ENCODE measurements at regions not wholly inside any gene's neighbourhood (a gene's known extent, or its start where the extent isn't known, plus 50 kb on each side); places are given as distances from the start of the nearest gene placed in this dataset.

DNA sequence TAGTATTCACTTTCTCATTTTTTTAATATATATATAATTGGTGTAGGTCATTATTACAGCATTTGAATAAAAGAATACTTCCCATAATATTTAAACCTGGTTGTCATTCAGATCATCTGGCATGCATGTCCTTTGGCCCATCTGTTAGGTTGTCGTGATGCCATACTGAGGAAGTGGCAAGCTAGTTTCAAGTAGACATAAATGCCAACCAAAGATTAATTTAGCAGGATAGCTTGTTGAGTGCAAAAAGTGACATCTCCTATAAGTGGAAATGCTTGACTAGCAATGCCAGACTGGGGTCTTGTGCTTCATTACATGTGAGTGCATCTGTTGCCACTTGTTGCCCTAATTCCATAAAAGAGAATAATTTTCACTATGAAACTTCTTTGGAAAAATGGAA lies 1044.7 kb downstream of the GRIK2 start:
- no peak for DNase-seq (ENCODE audit: extremely low read depth in 1 of 11, low read depth in 9 of 11, low spot score in 4 of 11)

DNA sequence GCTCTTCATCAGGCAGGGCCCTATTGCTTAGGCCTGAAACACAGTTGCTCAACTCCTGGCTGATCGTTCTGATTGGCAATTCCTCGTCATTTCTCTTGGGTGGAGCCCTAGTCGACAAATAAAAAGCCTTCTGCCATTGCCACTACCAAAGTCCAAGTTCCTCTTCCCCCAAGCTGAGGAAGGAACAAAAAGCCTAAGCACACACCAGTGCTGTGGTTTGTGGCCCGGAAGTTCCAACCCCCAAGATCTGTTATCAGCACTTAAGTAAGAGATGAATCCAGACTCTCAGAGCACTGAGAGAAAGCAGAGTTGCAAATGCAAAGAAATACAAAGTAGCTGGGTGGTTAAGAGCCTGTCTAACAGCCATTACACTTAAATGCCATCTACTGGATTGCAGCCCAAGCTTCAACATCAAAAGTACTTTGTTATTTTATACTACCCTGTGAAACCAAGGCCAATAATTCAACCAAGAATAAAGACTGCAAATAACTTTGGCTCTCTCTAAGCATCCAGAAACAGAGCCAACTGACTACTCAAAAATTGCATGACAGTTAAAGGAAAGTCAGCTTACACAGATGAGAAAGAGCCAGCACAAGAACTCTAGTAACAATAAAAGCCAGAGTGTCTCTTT lies 1024.0 kb downstream of the GRIK2 start:
- DNase-seq (ENCODE audit: extremely low read depth in 1 of 11, low read depth in 9 of 11, low spot score in 4 of 11) = no peak

DNA sequence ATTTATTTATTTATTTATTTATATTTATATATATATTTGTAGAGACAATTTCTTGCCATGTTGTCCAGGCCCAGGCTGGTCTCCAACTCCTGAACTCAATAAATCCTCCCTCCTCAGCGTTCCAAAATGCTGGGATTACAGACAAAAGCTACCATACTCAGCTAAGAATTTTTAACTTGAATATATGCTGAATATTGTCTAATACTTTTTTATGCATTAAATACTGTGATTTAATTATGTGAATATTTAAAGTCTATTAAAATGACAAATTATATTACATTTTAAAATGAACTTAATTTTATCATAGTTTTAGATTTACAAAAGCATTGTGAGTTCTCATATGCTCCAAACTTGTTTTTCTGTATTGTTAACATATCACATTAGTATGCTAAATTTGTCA lies 1022.4 kb downstream of the GRIK2 start:
- DNase-seq (ENCODE audit: extremely low read depth in 1 of 11, low read depth in 9 of 11, low spot score in 4 of 11) = no peak

DNA sequence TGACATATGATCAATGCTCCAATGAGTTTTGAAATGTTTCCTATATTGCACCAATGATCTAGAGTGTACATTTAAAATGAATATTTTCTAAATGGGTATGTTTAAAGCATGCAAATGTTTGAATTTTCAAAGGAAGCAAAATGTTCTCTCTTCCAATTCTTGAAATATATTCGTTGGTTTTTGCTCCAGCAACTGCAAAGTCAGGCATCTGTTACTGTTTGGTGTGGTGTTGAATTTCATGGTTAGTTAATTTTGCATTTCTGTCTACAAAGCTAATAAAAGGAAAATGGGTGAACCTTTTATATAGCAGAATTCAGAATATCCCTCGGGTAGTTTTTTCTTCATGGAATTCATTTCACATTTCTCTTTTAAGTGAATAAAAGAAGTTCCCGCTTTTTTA lies 1018.3 kb downstream of the GRIK2 start:
- DNase-seq (ENCODE audit: extremely low read depth in 1 of 11, low read depth in 9 of 11, low spot score in 4 of 11) = no peak

DNA sequence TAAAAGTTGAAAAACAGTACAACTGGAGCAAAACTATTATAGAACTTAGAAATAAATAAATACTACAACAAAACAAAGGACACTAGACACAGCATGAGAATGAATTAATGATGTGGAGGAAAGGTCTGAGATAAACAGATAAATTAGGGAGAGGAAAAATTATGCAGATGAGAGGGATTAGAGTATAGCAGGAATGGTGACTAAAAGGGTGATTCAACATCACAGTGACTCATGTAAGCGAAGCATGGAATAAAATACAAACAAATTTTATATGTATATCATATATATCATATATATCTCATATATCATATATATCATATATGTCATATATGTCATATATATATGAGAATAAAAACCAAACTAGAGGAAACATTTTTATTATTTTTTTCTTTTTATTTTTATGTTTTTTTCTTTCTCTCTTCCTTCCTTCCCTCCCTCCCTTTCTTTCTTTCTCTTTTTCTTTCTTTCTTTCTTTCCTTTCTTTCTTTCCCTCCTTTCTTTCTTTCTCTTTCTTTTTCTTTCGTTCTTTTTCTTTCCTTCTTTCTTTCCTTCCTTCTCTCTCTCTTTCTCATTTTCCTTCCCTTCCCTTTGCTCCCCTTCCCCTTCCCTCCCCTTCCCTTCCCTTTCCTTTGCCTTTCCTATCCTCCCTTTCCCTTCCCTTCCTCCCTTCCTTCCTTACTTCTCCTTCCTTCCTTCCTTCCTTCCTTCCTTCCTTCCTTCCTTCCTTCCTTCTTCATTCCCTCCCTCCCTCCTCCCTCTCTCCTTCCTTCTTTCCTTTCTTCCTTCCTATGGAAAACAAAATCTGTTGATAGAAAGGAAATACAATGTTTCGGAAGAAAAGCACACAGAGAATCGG lies 1014.6 kb downstream of the GRIK2 start:
- DNase-seq (ENCODE audit: extremely low read depth in 1 of 11, low read depth in 9 of 11, low spot score in 4 of 11) = no peak

DNA sequence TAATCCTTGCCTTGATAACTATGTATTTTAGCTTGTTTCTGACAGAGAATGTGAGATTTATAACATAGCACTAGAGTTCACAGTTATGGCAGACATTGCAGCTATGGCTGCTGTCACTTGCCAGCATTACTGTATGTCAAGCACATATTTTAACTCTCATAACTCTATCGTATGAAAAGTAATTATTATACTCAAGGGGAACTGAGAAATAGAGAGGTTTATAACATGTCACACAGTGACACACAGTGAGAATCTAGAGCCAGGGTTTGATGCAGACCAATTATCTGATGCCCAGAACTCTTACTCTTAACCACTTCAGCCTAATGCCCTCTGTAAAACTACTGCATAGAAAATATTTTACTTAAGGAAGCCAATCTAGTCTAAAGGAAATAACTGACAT lies 1012.4 kb downstream of the GRIK2 start:
- no peak for DNase-seq (ENCODE audit: extremely low read depth in 1 of 11, low read depth in 9 of 11, low spot score in 4 of 11)

DNA sequence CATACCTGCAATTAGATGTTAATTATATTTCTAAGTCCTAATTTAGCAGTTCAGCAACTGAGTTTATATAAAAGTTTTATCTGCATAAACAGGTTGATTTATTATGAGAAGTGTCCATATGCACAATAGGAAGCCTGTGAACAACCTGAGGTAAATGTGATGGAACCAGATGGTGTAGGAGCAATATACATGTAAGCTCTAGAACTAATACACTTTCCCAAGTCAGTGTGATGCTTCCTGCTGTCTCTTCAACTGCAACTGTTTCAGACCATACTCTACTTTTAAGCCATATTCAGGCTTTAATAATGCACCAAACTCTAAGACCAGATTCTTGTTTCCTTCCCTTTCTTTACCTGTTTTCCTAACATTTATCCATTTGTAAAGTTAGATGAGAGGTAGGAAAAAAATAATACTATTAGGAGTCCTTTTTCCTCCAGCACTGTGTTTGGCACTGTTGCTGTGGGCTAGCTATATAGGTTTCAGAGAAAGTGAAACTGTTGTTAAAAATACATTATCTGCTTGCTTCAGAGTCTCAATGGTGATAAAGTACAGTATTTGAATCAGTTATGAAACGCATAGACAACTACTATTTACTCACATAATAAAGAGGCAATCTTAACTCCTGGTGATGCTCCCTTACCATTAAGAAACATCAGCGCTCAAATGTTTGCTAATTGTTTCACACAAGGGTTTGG lies 1009.3 kb downstream of the GRIK2 start:
- DNase-seq (ENCODE audit: extremely low read depth in 1 of 11, low read depth in 9 of 11, low spot score in 4 of 11) = no peak

DNA sequence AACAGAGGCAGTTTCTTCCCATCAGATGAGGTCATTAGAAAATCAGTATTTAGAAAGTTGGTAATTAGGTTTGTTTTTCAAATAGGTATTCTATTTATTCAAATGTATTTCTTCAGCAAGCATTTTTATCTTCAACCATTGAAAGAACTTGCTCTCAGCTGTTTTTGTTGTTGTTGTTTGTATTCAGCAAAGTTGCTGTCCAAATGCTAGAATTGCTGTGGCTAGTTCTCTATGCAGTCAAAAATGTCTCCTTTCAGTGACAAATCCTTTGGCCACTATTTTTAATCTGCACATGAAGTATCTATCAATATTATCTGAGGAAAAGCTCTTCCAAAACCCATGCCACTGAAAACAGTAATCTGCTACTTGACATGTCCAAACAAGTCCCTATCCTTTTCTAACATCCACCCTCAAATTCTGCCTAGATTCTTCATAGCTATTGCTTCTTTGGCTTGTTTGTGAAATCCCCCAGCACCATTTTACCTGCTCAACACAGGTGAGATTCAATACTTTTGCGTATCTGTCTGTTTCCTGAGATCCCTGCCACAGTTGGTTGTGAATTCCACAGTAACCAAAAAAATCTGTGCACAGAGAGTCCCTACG lies 1005.4 kb downstream of the GRIK2 start:
- DNase-seq (ENCODE audit: extremely low read depth in 1 of 11, low read depth in 9 of 11, low spot score in 4 of 11) = no peak

DNA sequence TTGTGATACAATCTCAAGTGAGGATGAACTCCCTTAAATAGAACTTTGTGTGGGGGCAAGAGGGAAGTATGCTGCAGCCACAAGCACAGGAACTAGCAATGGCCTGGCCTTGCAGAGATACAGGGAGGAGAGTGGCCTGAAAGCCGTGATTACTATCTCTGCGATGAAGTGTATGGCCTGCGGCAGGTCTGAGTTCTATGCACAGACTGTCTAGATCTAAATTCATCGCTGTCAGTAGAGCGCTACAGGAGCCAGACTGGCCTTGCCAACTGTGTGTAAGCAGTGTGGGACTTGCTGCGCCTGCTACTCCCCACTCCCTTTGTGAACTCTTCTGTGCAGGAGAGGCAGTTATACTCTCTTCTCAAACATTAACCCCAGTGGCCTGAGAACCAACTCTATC lies 997.0 kb downstream of the GRIK2 start:
- DNase-seq (ENCODE audit: extremely low read depth in 1 of 11, low read depth in 9 of 11, low spot score in 4 of 11) = no peak

DNA sequence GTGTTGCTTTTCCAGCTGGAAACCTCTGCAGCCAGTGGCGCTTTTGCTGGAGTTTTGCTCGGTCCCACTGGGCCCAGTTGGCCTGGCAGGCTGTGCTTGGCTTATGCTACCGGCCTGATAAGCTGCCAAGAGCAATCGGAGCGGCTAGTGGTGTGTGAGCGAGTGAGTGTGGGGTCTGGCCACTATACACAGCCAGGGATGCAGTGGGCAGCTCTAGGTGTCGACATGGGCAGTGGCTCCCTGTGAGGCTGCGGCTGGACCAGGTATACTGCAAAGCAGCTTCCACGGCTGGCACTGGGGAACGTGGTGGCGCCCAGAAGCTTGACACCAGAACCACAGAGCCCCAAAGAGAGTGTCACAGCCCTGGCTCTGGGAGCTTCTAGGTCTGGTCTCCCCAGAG lies 996.5 kb downstream of the GRIK2 start:
- no peak for DNase-seq (ENCODE audit: extremely low read depth in 1 of 11, low read depth in 9 of 11, low spot score in 4 of 11)

DNA sequence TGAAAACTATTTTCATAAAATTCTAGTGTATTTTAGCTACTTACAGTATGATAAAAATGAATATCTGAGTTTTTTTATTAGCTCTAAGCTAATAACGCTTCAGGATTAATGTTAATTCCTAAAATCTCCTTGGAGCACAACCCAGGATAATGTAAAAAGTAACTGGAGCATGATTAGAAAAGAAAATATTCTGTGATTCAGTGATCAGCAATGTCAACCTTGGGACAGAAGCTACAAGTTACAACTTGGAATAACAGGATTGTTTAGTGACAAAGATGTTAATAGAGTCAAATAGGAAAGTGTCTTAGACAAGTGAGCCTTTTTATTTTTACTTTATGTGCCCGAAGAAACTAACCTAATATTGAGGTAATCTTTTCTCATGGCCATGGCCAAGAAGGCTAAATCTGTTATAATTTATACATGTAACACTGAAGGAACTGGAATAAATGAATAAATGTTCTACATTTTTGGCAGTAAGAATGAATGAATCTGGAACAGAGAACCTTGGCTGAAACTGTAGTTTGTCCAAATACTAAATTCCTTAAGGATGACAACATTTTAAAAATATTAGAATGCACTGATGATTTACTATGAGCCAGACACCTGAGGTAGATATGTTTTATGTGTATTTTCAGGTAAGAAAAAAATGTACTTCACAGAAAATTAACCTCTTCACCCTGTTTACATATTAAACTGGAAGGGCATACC lies 994.0 kb downstream of the GRIK2 start:
- no peak for DNase-seq (ENCODE audit: extremely low read depth in 1 of 11, low read depth in 9 of 11, low spot score in 4 of 11)

DNA sequence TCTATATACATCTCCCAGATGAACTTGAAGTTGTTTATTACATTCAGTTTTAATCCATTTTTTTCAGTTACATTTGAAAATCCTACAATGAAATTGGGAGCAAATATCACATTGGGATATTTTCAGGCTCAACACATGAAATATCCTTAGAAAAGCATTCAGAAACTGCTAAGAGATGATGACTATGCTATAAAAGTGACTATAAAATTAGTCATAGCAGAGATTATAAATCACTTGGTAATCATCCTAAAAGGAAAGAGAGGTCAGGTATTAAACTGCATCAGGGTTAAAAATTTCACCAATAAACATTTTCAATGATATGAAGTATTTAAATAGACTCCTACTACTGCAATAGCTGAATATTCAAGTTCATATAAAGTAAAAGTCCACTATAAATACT lies 987.7 kb downstream of the GRIK2 start:
- no peak for DNase-seq (ENCODE audit: extremely low read depth in 1 of 11, low read depth in 9 of 11, low spot score in 4 of 11)

DNA sequence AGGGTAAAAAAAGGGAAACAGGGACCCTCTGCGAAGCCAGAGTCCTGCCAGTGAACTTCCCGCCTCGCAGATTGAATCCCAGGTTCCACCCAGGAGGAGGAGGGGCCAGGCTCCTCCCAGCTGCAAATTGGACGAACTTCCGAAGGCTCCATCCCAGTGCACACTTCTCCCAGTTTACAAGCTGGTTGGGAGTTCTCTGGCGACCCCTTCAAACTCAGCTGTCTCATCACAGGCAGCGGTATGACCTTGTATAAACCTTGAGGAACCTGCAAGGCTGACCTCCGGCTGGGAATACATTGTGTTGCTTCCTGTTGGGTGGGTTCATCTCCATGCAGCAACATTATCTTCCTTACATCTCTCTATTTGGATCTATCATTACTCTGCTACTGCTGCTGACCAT lies 962.7 kb downstream of the GRIK2 start:
- no peak for DNase-seq (ENCODE audit: extremely low read depth in 1 of 11, low read depth in 9 of 11, low spot score in 4 of 11)

DNA sequence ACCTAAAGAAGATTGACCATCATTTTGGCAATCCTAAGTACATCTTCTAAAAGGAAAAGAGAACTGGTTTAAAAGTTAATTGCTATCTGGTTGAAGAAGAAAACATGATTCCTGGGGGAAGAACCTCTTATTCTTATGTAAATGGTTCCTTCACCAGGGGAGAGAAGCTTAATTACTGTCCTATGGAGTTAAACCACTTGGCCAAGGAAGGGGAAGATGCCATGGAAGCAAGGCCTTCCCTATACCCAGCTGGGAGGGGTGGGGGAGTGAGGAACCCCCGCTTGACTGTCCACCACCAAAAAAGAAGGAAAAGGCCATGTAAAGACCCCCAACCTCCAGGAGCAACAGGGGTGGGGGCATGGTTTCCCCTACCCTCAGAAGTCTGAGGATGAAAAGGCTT lies 962.1 kb downstream of the GRIK2 start:
- DNase-seq (ENCODE audit: extremely low read depth in 1 of 11, low read depth in 9 of 11, low spot score in 4 of 11) = no peak

DNA sequence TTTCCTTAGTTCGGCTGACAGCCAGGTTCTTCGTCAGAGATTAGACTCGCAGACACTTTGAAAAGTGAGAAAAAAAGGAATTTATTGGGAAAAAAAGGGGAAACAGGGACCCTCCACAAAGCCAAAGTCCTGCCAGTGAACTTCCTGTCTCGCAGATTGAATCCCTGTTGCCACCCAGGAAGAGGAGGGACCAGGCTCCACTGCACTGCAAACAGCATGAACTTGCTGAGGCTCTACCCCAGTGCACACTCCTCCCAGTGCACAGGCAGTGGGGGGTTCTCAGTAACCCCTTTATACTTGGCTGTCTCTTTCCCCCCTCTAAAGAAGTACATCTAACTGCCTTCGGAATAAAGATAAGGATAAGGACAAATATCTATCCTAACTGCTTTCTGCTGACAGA lies 959.0 kb downstream of the GRIK2 start:
- DNase-seq (ENCODE audit: extremely low read depth in 1 of 11, low read depth in 9 of 11, low spot score in 4 of 11) = no peak

DNA sequence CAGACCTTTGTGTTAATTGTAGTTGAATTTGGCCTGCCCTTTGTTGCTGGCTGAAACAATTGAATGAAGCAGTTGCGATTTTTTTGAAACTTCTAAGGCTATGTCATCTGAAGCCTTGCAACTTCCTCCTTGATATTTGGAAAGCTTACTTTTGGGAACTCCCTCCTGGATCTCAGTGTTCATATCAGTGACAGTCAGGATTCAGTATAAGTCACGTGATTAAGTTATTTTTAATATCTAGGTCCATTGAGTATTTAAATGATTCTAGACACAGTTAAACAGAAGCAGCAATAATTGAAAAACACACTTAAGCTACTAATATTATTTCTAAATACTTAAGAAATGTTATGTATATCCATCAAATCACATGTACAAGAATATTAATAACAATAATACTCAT lies 951.3 kb downstream of the GRIK2 start:
- no peak for DNase-seq (ENCODE audit: extremely low read depth in 1 of 11, low read depth in 9 of 11, low spot score in 4 of 11)

DNA sequence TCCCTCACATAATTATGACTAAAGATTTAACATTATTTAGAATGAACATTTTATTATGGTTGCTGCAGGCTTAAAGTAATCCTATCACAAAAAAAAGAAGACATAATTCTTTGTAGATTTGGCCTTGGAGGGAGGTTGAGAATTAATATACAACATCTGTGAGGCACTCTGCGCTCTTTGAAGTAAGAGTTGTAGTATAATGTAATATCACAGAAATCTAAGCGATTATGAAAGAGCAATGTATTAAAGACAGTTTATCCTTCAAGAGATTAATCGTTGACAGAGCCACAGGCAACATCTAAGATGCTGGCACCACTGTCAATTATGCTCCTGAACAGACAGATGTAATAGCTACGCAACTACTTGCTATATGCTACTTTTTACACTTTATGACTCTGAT lies 946.8 kb downstream of the GRIK2 start:
- DNase-seq (ENCODE audit: extremely low read depth in 1 of 11, low read depth in 9 of 11, low spot score in 4 of 11) = no peak

DNA sequence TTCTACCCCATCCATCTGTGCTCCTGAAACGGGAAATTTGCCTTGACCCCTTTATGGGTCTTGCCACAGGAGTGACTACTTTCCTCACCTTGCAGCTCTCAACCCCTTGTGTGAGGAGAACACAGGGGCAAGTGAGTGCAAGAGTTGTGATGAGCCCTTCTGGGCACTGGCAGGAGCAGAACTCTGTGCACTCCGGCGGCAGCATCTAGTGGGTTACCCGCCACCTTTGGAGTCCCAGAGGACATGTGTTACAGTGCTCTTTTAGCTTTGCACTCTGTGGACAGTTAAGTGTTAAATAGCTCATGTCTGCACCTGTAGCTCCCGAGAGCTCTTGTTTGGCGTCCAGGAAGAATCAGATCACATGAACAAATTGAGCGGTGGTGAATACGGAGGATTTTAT lies 940.2 kb downstream of the GRIK2 start:
- no peak for DNase-seq (ENCODE audit: extremely low read depth in 1 of 11, low read depth in 9 of 11, low spot score in 4 of 11)

DNA sequence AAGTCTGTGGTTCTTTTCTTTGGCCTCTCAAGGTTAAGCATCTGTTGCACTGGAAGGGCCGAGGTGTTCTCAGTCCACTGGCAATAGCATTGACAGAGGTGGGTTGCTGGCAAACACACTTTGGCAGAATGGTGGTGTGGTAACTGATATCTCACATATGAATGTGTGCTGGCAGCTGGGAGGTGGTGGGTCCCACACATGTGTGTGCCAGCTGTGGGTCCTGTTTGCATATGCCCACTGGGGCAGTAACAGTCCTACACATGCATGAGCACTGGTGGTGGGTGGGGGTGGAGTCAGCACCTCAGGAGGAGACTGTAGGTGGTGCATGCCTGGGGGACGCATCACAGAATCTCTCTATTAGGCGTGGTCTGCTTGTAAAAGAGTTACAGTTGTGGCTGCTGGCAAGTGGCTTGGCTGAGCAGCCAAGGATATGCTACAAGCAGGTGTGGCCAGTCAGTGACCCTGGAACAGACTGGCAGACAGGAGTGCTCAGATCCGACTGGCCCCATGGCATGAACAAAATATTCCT lies 934.3 kb downstream of the GRIK2 start:
- no peak for DNase-seq (ENCODE audit: extremely low read depth in 1 of 11, low read depth in 9 of 11, low spot score in 4 of 11)
